Activated CD4-positive, alpha-beta memory T cell treated with anti-CD3 and anti-CD28 coated beads for 36 hours (primary cell): ENCODE measurements at regions not wholly inside any gene's neighbourhood (a gene's known extent, or its start where the extent isn't known, plus 50 kb on each side); places are given as distances from the start of the nearest gene placed in this dataset.

ENCODE experiments used
- CTCF ChIA-PET: fragments of 350-600 bp; sonication (Branson Sonifier 250); formaldehyde crosslinking; loops from one replicate; lab custom pipeline; 2021; ENCODE audit warnings: antibody characterized with exemption, inconsistent platforms; lab: Charles Lee
- POLR2A ChIA-PET: fragments of 350-600 bp; sonication (Branson Sonifier 250); formaldehyde crosslinking; loops from one replicate; lab custom pipeline; 2021; ENCODE audit warnings: antibody characterized with exemption; lab: Charles Lee
- DNase-seq: peaks from one replicate; pipeline ENCODE4 v3.0.0-alpha.2; 2020
- H3K27ac Mint-ChIP-seq: one replicate; pipeline ENCODE4 v1.8.0; 2021; ENCODE audit warnings: mixed read lengths
- H3K27me3 Mint-ChIP-seq: one replicate; pipeline ENCODE4 v1.8.0; 2021; ENCODE audit warnings: mixed read lengths
- H3K36me3 Mint-ChIP-seq: one replicate; pipeline ENCODE4 v1.8.0; 2021; ENCODE audit warnings: mixed read lengths
- H3K4me1 Mint-ChIP-seq: one replicate; pipeline ENCODE4 v1.8.0; 2021; ENCODE audit warnings: low read depth, mixed read lengths
- H3K4me3 Mint-ChIP-seq: one replicate; pipeline ENCODE4 v1.8.0; 2021; ENCODE audit warnings: mild to moderate bottlenecking, mixed read lengths
- H3K9me3 Mint-ChIP-seq: one replicate; pipeline ENCODE4 v1.8.0; 2021; ENCODE audit warnings: mixed read lengths
- intact Hi-C: fragments of 100-400 bp; cut with micrococcal nuclease; formaldehyde crosslinking; loops from one replicate; pipeline ENCODE4 v1.15.1; 2023

DNA sequence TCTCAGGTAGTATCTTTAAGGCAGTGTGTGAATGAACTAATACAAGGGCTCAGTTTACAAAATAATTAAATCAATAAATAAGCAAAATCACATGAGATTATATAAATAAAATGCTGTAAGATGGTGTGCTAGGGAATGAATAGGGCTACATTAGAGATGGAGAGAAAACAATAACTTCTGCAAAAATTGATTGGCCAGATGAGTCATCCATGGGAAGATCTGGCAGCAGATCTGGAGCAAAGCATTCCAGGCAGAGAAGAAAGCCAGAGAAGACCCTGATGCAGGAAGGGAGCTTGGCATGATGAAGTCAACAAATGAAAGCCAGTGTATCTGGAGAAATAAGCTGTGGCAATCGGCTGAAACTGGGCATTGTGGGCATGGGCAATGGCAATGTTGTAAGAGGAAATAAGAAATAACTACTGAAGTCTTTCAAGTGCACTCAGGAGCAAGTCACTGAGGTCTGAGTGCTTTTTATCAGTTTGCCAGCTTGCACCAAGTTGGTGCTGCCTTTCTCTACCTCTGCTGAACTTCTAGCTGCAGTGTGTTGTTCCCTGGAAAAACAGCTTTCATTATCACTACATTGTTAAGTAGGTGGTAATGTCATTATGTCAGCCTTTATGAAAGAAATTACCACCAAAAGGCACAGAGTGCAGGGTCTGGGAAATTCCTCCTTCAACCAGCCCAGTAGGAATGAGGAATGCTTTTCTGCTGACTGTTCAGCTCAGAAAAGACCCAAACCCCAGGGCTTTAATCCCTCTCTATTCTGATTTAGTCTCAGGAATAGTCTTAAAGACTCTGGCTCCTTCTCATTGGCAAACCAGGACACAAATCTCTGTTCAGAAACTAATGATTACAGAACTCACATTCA lies 231.6 kb downstream of the HTR1B start:
- intact Hi-C loops, result no loop called here
- no peak for DNase-seq
- Mint-ChIP-seq H3K27me3 (no peaks in the 10 kb centered on the region), H3K4me1 (no peaks in the 10 kb centered on the region), H3K27ac (no peak overlapping the region), H3K36me3 (no peaks in the 10 kb centered on the region), H3K4me3 (no peak overlapping the region), H3K9me3 (peaks cover 4% of the 10 kb centered on the region)
- ChIA-PET CTCF (no interaction called here), POLR2A (no interaction called here)

DNA sequence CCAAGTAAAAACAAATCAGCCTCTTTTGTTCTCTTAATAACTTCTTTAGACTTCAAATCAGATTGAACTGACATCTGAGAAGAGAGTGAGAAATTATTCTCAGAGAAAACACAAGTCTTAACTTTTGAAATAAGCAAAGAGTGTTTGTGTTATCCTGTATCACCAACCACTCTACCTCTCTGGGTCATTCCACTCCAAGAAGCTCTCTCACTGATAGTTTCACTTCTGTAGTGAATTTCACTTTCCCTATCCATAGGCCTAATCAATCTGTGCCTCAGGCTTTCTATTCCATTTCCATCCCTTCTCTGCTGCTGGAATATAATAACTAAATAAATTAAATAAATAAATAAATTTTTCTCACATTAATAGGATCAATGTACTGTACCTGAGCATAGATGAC lies 235.0 kb downstream of the HTR1B start:
- ChIA-PET CTCF (no interaction called here), POLR2A (interaction anchor here (0.6 kb wide), 1 partner anchor 1665 kb away, joined by 3 read pairs; no protein-coding TSS in a partner anchor)
- Mint-ChIP-seq H3K36me3 (no peaks in the 10 kb centered on the region), H3K27me3 (no peaks in the 10 kb centered on the region), H3K4me1 (no peaks in the 10 kb centered on the region), H3K9me3 (peaks cover 6% of the 10 kb centered on the region), H3K4me3 (no peak overlapping the region), H3K27ac (no peak overlapping the region)
- intact Hi-C loops, result no loop called here
- no peak for DNase-seq

DNA sequence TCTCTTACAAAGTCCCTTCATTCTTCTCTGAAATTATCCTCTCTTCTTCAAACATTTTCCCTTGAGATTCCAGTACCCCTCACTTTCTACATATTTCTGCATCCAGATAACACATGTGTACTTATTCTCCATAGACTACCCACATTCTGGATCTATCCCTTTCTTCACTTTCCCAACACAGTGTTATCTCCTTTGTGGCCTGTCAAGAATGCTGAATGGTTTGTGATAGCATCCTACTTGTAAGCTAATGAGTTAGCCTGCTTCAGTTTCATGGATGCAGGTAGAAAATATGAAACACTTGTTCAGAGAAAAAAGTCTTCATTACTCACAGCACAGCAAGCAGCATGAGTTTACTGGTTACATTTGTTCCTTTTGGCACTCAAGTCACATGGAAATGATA lies 245.4 kb downstream of the HTR1B start:
- Mint-ChIP-seq H3K4me1 (no peaks in the 10 kb centered on the region), H3K27ac (no peak overlapping the region), H3K4me3 (no peak overlapping the region), H3K27me3 (no peaks in the 10 kb centered on the region), H3K36me3 (no peaks in the 10 kb centered on the region), H3K9me3 (peaks cover 9% of the 10 kb centered on the region)
- no peak for DNase-seq
- intact Hi-C loops, result no loop called here
- CTCF ChIA-PET, result no interaction called here
- POLR2A ChIA-PET, result no interaction called here

- DNase-seq, result no peak
- no peaks in the 10 kb centered on the region for H3K4me1 Mint-ChIP-seq
- H3K27me3 Mint-ChIP-seq, result no peaks in the 10 kb centered on the region
- intact Hi-C loops, result no loop called here
- H3K9me3 Mint-ChIP-seq, result peaks cover 8% of the 10 kb centered on the region
- ChIA-PET CTCF (no interaction called here), POLR2A (no interaction called here)
- no peaks in the 10 kb centered on the region for H3K36me3 Mint-ChIP-seq
- no peak overlapping the region for H3K4me3 Mint-ChIP-seq
- H3K27ac Mint-ChIP-seq, result no peak overlapping the region
Measured at GRCh38 chr6:77205936-77206335, 257.4 kb downstream of the HTR1B start.

- ChIA-PET POLR2A (no interaction called here), CTCF (no interaction called here)
- H3K9me3 Mint-ChIP-seq, result peaks cover 8% of the 10 kb centered on the region
- no peaks in the 10 kb centered on the region for H3K4me1 Mint-ChIP-seq
- intact Hi-C loops, result no loop called here
- H3K36me3 Mint-ChIP-seq, result no peaks in the 10 kb centered on the region
- H3K27ac Mint-ChIP-seq, result no peak overlapping the region
- no peaks in the 10 kb centered on the region for H3K27me3 Mint-ChIP-seq
- H3K4me3 Mint-ChIP-seq, result no peak overlapping the region
- DNase-seq, result no peak
Measured at GRCh38 chr6:77204555-77204954, 258.7 kb downstream of the HTR1B start.

DNA sequence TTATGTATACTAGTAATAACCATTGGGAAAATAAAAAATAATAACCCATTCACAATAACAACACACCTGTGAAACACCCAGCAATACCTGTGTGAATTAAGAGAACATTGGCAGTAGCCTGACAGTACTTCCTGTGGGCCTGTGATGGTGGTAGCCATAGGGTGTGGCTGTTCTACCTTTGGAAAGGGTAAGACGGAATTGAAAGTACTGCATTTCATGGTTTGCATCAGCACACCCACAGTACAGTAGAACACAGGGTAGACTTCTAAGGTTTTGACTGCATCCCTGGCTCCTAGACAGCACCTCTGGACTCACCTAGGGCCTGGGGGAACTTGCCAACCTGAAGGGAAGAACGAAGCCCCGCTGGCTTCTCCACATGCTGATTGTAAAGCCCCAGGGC lies 279.8 kb downstream of the HTR1B start:
- intact Hi-C loops, result no loop called here
- no peak overlapping the region for H3K27ac Mint-ChIP-seq

GRCh38 chr6:77181749-77182148 lies 281.5 kb downstream of the HTR1B start:
- Mint-ChIP-seq H3K4me1 (no peaks in the 10 kb centered on the region), H3K27ac (no peak overlapping the region), H3K27me3 (no peaks in the 10 kb centered on the region), H3K9me3 (peaks cover 3% of the 10 kb centered on the region), H3K4me3 (no peak overlapping the region), H3K36me3 (no peaks in the 10 kb centered on the region)
- POLR2A ChIA-PET, result no interaction called here
- CTCF ChIA-PET, result no interaction called here
- no peak for DNase-seq
- intact Hi-C loops, result no loop called here

More for the DNA sequence above, 279.8 kb downstream of the HTR1B start:
- peaks cover 3% of the 10 kb centered on the region for H3K9me3 Mint-ChIP-seq
- no peak overlapping the region for H3K4me3 Mint-ChIP-seq
- no peaks in the 10 kb centered on the region for H3K4me1 Mint-ChIP-seq
- no peaks in the 10 kb centered on the region for H3K36me3 Mint-ChIP-seq
- POLR2A ChIA-PET, result no interaction called here
- CTCF ChIA-PET, result no interaction called here
- H3K27me3 Mint-ChIP-seq, result no peaks in the 10 kb centered on the region
- DNase-seq, result no peak

DNA sequence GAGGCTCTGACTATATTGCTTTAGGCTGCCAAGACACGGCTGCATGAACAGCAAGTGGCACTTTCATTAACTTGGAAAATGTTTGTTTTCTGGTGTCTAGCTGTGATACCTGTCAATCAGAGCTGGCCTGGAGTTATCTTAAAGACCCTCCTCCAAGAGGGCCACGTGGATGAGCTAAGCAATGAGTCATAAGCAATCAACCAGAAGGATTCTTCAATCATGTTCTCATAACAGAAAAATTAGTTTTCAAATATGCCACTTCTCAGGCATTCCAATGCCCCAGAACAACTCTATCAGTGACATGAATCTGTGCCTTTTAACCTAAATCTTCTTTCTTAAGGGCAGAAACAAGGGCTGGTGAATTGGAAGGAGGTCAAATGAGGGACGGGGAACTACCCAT lies 283.0 kb downstream of the HTR1B start:
- Mint-ChIP-seq H3K36me3 (no peaks in the 10 kb centered on the region), H3K4me1 (no peaks in the 10 kb centered on the region), H3K4me3 (no peak overlapping the region), H3K9me3 (peaks cover 3% of the 10 kb centered on the region), H3K27me3 (no peaks in the 10 kb centered on the region), H3K27ac (no peak overlapping the region)
- intact Hi-C loops, result no loop called here
- DNase-seq, result no peak
- CTCF ChIA-PET, result no interaction called here
- POLR2A ChIA-PET, result no interaction called here

GRCh38 chr6:77178821-77179220 lies 284.5 kb downstream of the HTR1B start:
- H3K36me3 Mint-ChIP-seq, result no peaks in the 10 kb centered on the region
- no peak overlapping the region for H3K27ac Mint-ChIP-seq
- H3K4me3 Mint-ChIP-seq, result no peak overlapping the region
- intact Hi-C loops, result no loop called here
- H3K27me3 Mint-ChIP-seq, result no peaks in the 10 kb centered on the region
- ChIA-PET CTCF (no interaction called here), POLR2A (no interaction called here)
- no peaks in the 10 kb centered on the region for H3K9me3 Mint-ChIP-seq
- H3K4me1 Mint-ChIP-seq, result no peaks in the 10 kb centered on the region
- no peak for DNase-seq

GRCh38 chr6:77177470-77177869 lies 285.8 kb downstream of the HTR1B start:
- no peaks in the 10 kb centered on the region for H3K36me3 Mint-ChIP-seq
- H3K27me3 Mint-ChIP-seq, result no peaks in the 10 kb centered on the region
- no peaks in the 10 kb centered on the region for H3K4me1 Mint-ChIP-seq
- peaks cover 6% of the 10 kb centered on the region for H3K9me3 Mint-ChIP-seq
- ChIA-PET POLR2A (no interaction called here), CTCF (no interaction called here)
- H3K27ac Mint-ChIP-seq, result no peak overlapping the region
- intact Hi-C loops, result no loop called here
- DNase-seq, result no peak
- H3K4me3 Mint-ChIP-seq, result no peak overlapping the region

DNA sequence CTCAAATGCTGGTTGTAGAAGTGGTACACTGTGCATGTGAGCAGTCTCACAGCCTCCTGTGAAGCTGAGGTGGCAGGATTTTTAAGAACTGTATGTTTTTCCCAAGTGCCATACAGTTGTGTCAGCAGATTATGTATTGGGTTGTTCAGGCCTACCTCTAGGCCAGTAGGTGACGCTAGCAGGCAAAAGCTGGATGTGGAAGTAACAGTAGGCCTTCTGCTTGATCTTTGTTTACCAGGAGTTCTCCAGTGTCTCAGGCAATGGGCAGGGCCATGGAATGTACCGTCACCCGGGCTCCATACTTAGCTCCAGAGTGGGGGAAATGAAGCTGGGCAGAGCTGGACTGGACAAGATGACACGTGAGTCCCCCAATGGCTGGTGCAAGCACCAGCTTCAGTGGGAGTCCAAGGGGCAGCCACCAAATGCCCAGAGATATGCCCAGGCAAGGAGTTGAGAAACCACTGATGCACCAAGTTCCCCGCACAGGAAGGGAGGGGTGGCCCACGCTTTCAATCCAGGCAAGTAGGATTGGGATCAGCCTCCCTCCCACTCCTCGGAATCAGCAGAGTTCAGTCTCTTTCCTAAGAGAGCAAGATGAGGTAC lies 289.7 kb downstream of the HTR1B start:
- CTCF ChIA-PET, result no interaction called here
- Mint-ChIP-seq H3K27me3 (no peaks in the 10 kb centered on the region), H3K36me3 (no peaks in the 10 kb centered on the region), H3K4me1 (no peaks in the 10 kb centered on the region), H3K4me3 (no peak overlapping the region), H3K27ac (no peak overlapping the region), H3K9me3 (peaks cover 16% of the 10 kb centered on the region)
- DNase-seq, result no peak
- POLR2A ChIA-PET, result no interaction called here
- intact Hi-C loops, result no loop called here

DNA sequence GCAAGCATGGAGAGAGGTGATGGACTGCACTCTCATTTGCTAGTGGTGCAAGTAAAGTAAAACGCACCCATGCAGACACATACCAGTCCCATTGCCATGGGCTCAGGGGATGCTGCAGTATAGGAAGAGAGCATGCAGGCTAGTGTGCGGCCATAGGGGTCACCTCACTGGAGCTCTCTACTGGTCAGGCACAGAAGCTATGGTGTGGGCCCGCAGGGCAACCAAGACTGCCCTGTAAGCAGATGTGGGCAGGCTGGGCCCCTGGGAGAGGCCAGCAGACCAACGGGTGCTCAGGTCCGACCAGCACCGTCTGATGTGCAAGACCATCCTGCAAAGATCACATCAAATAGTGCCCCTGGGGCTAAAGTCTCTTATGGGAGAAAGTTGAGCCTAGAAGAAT lies 290.7 kb downstream of the HTR1B start:
- H3K4me3 Mint-ChIP-seq, result no peak overlapping the region
- no peak overlapping the region for H3K27ac Mint-ChIP-seq
- DNase-seq, result no peak
- peaks cover 18% of the 10 kb centered on the region for H3K9me3 Mint-ChIP-seq
- ChIA-PET CTCF (no interaction called here), POLR2A (no interaction called here)
- H3K27me3 Mint-ChIP-seq, result no peaks in the 10 kb centered on the region
- H3K4me1 Mint-ChIP-seq, result no peaks in the 10 kb centered on the region
- intact Hi-C loops, result no loop called here
- H3K36me3 Mint-ChIP-seq, result no peaks in the 10 kb centered on the region

GRCh38 chr6:77159730-77160129 lies 303.6 kb downstream of the HTR1B start:
- ChIA-PET CTCF (no interaction called here), POLR2A (no interaction called here)
- intact Hi-C loops, result no loop called here
- H3K27ac Mint-ChIP-seq, result no peak overlapping the region
- H3K27me3 Mint-ChIP-seq, result no peaks in the 10 kb centered on the region
- no peaks in the 10 kb centered on the region for H3K4me1 Mint-ChIP-seq
- peaks cover 8% of the 10 kb centered on the region for H3K9me3 Mint-ChIP-seq
- no peak for DNase-seq
- no peak overlapping the region for H3K4me3 Mint-ChIP-seq
- H3K36me3 Mint-ChIP-seq, result no peaks in the 10 kb centered on the region
